WTC11 (cell line): ENCODE measurements at regions not wholly inside any gene's neighbourhood (a gene's known extent, or its start where the extent isn't known, plus 50 kb on each side); places are given as distances from the start of the nearest gene placed in this dataset.

Experiments used
- ATAC-seq: fragments of 200-7000 bp; cut with Tn5 transposase; 2 replicates; pipeline ENCODE4 v1.10.0; 2021; ENCODE audit warnings: mild to moderate bottlenecking, moderate library complexity
- CTCF ChIA-PET: fragments of 300-600 bp; sonication (Branson Sonifier 250); formaldehyde crosslinking; loops from one replicate; lab custom pipeline; 2021; ENCODE audit warnings: antibody characterized with exemption; lab: Charles Lee
- POLR2A ChIA-PET: fragments of 350-600 bp; sonication (Branson Sonifier 250); formaldehyde crosslinking; loops from one replicate; lab custom pipeline; 2021; ENCODE audit warnings: antibody characterized with exemption; lab: Charles Lee
- DNase-seq: peaks from one replicate; pipeline ENCODE4 v3.0.0; 2021; ENCODE audit warnings: low spot score
- H3K27ac Mint-ChIP-seq: 2 replicates; pipeline ENCODE4 v1.8.0; 2021; ENCODE audit warnings: mixed read lengths
- H3K27me3 Mint-ChIP-seq: 2 replicates; pipeline ENCODE4 v1.8.0; 2021; ENCODE audit warnings: low read depth, mild to moderate bottlenecking, moderate library complexity, mixed read lengths
- H3K36me3 Mint-ChIP-seq: 2 replicates; pipeline ENCODE4 v1.8.0; 2021; ENCODE audit warnings: mixed read lengths
- H3K4me1 Mint-ChIP-seq: 2 replicates; pipeline ENCODE4 v1.8.0; 2022; ENCODE audit warnings: mixed read lengths
- H3K4me3 Mint-ChIP-seq: 2 replicates; pipeline ENCODE4 v1.8.0; 2021; ENCODE audit warnings: mild to moderate bottlenecking, moderate library complexity, mixed read lengths
- H3K9me3 Mint-ChIP-seq: 2 replicates; pipeline ENCODE4 v1.8.0; 2021; ENCODE audit warnings: mixed read lengths
- CREB1 ChIP-seq: sonication (generic); formaldehyde crosslinking; IDR thresholded peaks from 2 replicates; pipeline ENCODE4 v1.8.0; 2023; ENCODE audit warnings: mild to moderate bottlenecking, missing genetic modification reagents
- IRF2 ChIP-seq: sonication (generic); formaldehyde crosslinking; IDR thresholded peaks from 2 replicates; pipeline ENCODE4 v1.8.0; 2022; ENCODE audit warnings: low read depth, missing genetic modification reagents, borderline replicate concordance
- PREB ChIP-seq: sonication (generic); formaldehyde crosslinking; IDR thresholded peaks from 2 replicates; pipeline ENCODE4 v1.8.1; 2022; ENCODE audit warnings: mild to moderate bottlenecking, missing genetic modification reagents, moderate library complexity, borderline replicate concordance
- SMAD4 ChIP-seq: sonication (generic); formaldehyde crosslinking; IDR thresholded peaks from 2 replicates; pipeline ENCODE4 v1.8.0; 2022; ENCODE audit warnings: mild to moderate bottlenecking, missing genetic modification reagents
- TEAD4 ChIP-seq: sonication (generic); formaldehyde crosslinking; IDR thresholded peaks from 2 replicates; pipeline ENCODE4 v1.8.0; 2022; ENCODE audit warnings: mild to moderate bottlenecking, missing genetic modification reagents
- ZNF138 ChIP-seq: sonication (generic); formaldehyde crosslinking; conservative IDR thresholded peaks from 2 replicates; pipeline ENCODE4 v1.8.1; 2022; ENCODE audit warnings: mild to moderate bottlenecking, moderate library complexity, missing genetic modification reagents
- ZNF396 ChIP-seq: fragments of 250-450 bp; sonication (Bioruptor Pico); IDR thresholded peaks from 2 replicates; pipeline ENCODE4 v1.8.0; 2021; ENCODE audit warnings: mild to moderate bottlenecking, moderate library complexity, borderline replicate concordance
- ZNF423 ChIP-seq: fragments of 250-450 bp; sonication (Bioruptor Pico); IDR thresholded peaks from 2 replicates; pipeline ENCODE4 v2.1.2; 2022; ENCODE audit warnings: mild to moderate bottlenecking, moderate library complexity
- TF ChIP-seq, protein P1 (sequence below): fragments of 200-600 bp; IDR thresholded peaks from 2 replicates; pipeline ENCODE4 v1.8.0; 2022; ENCODE audit warnings: antibody characterized with exemption
- TF ChIP-seq, protein P2 (sequence below): sonication (generic); formaldehyde crosslinking; IDR thresholded peaks from 2 replicates; pipeline ENCODE4 v1.8.1; 2023; ENCODE audit warnings: mild to moderate bottlenecking, missing genetic modification reagents
- TF ChIP-seq, protein P3 (sequence below): sonication (generic); formaldehyde crosslinking; IDR thresholded peaks from 2 replicates; pipeline ENCODE4 v1.8.1; 2023; ENCODE audit warnings: mild to moderate bottlenecking, moderate library complexity, missing genetic modification reagents
- TF ChIP-seq, protein P4 (sequence below): fragments of 250-450 bp; sonication (Bioruptor Pico); IDR thresholded peaks from 2 replicates; pipeline ENCODE4 v2.1.2; 2022; ENCODE audit warnings: mild to moderate bottlenecking, moderate library complexity
- TF ChIP-seq, protein P5 (sequence below): sonication (generic); formaldehyde crosslinking; IDR thresholded peaks from 2 replicates; pipeline ENCODE4 v1.8.1; 2023; ENCODE audit warnings: mild to moderate bottlenecking, missing genetic modification reagents, borderline replicate concordance

DNA sequence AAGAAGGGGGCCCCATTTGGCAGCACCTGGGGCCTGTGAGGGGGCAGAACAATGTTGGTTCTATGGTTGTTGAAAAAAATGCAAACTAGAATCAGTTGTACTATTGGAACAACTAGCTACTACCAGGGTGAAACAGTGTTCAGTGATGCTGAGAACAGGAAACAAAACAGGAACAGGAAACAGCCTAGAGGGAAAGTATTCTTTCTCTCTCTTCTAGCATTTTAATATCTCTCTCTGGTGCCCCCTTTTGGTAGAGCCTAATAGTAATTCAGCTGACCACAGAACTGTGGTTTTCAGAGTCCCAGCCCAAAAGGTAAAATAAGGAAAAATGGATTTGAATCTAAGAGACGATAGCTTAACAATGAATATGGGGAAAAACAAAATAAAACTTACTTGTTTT, 138.0 kb upstream of the KCNN2 start:
- CTCF ChIA-PET = interaction anchor here (0.6 to 1.5 kb wide), 9 partner anchors 10 to 544 kb away, joined by 3 to 5 read pairs (median 3); no protein-coding TSS in a partner anchor
- Mint-ChIP-seq H3K4me3 (no peak overlapping the region), H3K27ac (no peak overlapping the region), H3K27me3 (no peaks in the 10 kb centered on the region), H3K36me3 (no peaks in the 10 kb centered on the region), H3K9me3 (peaks cover 8% of the 10 kb centered on the region; the same call in 1 of the 2 replicates), H3K4me1 (no peaks in the 10 kb centered on the region)
- no peak for TF ChIP-seq ZNF423 (CRISPR knock-in tag)
- TF ChIP-seq, protein P1, sequence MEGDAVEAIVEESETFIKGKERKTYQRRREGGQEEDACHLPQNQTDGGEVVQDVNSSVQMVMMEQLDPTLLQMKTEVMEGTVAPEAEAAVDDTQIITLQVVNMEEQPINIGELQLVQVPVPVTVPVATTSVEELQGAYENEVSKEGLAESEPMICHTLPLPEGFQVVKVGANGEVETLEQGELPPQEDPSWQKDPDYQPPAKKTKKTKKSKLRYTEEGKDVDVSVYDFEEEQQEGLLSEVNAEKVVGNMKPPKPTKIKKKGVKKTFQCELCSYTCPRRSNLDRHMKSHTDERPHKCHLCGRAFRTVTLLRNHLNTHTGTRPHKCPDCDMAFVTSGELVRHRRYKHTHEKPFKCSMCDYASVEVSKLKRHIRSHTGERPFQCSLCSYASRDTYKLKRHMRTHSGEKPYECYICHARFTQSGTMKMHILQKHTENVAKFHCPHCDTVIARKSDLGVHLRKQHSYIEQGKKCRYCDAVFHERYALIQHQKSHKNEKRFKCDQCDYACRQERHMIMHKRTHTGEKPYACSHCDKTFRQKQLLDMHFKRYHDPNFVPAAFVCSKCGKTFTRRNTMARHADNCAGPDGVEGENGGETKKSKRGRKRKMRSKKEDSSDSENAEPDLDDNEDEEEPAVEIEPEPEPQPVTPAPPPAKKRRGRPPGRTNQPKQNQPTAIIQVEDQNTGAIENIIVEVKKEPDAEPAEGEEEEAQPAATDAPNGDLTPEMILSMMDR = peak; percentile 47; the same call in 1 of the 2 replicates
- TF ChIP-seq CREB1 (CRISPR knock-in tag) = no peak
- no peak for TF ChIP-seq SMAD4 (CRISPR knock-in tag)
- TF ChIP-seq, protein P2, sequence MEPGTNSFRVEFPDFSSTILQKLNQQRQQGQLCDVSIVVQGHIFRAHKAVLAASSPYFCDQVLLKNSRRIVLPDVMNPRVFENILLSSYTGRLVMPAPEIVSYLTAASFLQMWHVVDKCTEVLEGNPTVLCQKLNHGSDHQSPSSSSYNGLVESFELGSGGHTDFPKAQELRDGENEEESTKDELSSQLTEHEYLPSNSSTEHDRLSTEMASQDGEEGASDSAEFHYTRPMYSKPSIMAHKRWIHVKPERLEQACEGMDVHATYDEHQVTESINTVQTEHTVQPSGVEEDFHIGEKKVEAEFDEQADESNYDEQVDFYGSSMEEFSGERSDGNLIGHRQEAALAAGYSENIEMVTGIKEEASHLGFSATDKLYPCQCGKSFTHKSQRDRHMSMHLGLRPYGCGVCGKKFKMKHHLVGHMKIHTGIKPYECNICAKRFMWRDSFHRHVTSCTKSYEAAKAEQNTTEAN = no peak
- DNase-seq = no peak
- ATAC-seq = peak; percentile 77
- POLR2A ChIA-PET = no interaction called here

DNA sequence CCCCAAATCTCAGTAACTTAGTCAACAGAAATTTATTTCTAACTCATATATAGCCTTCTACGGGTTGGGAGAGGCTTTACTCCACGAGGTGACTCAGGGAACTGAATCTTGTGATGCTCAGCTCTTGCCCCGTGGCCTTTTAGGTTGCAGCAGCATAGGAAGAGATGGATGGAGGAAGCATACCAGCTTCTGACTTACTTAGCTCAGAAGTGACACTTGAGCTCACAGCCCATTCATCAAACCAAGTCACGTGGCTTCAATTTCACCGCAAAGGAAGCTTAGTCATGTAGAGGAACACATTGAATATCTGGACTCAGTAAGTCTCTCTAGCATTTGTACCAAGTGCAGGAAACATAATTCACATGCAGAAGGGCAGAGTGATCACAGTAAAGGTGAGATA, 124.1 kb upstream of the KCNN2 start:
- ChIA-PET CTCF (interaction anchor here (1.0 to 1.1 kb wide), 2 partner anchors 14 to 212 kb away, joined by 3 read pairs; no protein-coding TSS in a partner anchor), POLR2A (no interaction called here)
- no peak for TF ChIP-seq SMAD4 (CRISPR knock-in tag)
- no peak for TF ChIP-seq CREB1 (CRISPR knock-in tag)
- TF ChIP-seq, protein P3, sequence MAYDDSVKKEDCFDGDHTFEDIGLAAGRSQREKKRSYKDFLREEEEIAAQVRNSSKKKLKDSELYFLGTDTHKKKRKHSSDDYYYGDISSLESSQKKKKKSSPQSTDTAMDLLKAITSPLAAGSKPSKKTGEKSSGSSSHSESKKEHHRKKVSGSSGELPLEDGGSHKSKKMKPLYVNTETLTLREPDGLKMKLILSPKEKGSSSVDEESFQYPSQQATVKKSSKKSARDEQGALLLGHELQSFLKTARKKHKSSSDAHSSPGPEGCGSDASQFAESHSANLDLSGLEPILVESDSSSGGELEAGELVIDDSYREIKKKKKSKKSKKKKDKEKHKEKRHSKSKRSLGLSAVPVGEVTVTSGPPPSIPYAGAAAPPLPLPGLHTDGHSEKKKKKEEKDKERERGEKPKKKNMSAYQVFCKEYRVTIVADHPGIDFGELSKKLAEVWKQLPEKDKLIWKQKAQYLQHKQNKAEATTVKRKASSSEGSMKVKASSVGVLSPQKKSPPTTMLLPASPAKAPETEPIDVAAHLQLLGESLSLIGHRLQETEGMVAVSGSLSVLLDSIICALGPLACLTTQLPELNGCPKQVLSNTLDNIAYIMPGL (CRISPR knock-in tag) = no peak
- Mint-ChIP-seq H3K27me3 (no peaks in the 10 kb centered on the region), H3K4me1 (no peaks in the 10 kb centered on the region), H3K36me3 (no peaks in the 10 kb centered on the region), H3K9me3 (no peaks in the 10 kb centered on the region), H3K4me3 (no peak overlapping the region), H3K27ac (no peak overlapping the region)
- DNase-seq (no peak), ATAC-seq (no peak)

DNA sequence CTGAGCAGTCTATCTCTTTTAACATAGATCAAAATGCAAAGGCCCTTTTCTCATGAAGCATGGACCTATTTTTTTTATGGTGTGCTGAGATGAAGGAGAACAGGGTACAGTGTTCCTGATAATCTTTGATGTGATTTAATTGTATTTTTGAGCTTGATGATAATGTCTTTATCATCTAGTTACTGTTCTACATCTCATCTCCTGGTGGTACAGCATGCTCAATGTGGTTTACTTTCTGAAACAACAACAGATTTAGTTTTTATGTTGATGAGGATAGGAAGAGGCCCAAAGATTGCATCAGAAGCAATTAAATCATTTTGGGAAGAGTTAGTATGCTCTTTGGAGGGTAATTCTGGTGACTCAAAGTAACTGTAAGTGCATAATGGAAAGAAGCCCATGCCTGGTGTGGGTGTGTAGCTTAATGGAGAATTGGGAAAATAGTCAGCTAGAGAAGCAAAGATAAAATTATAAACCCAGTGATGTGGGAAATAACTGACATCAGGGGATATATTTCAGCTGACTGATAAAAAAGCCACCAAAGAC, 123.0 kb upstream of the KCNN2 start:
- POLR2A ChIA-PET = no interaction called here
- no peak for ATAC-seq
- H3K36me3 Mint-ChIP-seq = no peaks in the 10 kb centered on the region
- TF ChIP-seq, protein P4, sequence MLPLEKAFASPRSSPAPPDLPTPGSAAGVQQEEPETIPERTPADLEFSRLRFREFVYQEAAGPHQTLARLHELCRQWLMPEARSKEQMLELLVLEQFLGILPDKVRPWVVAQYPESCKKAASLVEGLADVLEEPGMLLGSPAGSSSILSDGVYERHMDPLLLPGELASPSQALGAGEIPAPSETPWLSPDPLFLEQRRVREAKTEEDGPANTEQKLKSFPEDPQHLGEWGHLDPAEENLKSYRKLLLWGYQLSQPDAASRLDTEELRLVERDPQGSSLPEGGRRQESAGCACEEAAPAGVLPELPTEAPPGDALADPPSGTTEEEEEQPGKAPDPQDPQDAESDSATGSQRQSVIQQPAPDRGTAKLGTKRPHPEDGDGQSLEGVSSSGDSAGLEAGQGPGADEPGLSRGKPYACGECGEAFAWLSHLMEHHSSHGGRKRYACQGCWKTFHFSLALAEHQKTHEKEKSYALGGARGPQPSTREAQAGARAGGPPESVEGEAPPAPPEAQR = no peak
- TF ChIP-seq, protein P5, sequence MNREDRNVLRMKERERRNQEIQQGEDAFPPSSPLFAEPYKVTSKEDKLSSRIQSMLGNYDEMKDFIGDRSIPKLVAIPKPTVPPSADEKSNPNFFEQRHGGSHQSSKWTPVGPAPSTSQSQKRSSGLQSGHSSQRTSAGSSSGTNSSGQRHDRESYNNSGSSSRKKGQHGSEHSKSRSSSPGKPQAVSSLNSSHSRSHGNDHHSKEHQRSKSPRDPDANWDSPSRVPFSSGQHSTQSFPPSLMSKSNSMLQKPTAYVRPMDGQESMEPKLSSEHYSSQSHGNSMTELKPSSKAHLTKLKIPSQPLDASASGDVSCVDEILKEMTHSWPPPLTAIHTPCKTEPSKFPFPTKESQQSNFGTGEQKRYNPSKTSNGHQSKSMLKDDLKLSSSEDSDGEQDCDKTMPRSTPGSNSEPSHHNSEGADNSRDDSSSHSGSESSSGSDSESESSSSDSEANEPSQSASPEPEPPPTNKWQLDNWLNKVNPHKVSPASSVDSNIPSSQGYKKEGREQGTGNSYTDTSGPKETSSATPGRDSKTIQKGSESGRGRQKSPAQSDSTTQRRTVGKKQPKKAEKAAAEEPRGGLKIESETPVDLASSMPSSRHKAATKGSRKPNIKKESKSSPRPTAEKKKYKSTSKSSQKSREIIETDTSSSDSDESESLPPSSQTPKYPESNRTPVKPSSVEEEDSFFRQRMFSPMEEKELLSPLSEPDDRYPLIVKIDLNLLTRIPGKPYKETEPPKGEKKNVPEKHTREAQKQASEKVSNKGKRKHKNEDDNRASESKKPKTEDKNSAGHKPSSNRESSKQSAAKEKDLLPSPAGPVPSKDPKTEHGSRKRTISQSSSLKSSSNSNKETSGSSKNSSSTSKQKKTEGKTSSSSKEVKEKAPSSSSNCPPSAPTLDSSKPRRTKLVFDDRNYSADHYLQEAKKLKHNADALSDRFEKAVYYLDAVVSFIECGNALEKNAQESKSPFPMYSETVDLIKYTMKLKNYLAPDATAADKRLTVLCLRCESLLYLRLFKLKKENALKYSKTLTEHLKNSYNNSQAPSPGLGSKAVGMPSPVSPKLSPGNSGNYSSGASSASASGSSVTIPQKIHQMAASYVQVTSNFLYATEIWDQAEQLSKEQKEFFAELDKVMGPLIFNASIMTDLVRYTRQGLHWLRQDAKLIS = no peak
- TF ChIP-seq PREB (CRISPR knock-in tag) (no peak), TEAD4 (no peak), IRF2 (CRISPR knock-in tag) (no peak), ZNF138 (CRISPR knock-in tag) (no peak), ZNF396 (CRISPR knock-in tag) (no peak)
- TF ChIP-seq, protein P1 = no peak

More for the DNA sequence above, 123.0 kb upstream of the KCNN2 start:
- no peak for DNase-seq
- H3K4me3 Mint-ChIP-seq = no peak overlapping the region
- H3K27ac Mint-ChIP-seq = no peak overlapping the region
- H3K4me1 Mint-ChIP-seq = no peaks in the 10 kb centered on the region
- no peaks in the 10 kb centered on the region for H3K9me3 Mint-ChIP-seq
- CTCF ChIA-PET = interaction anchor here (1.0 to 1.1 kb wide), 2 partner anchors 15 to 211 kb away, joined by 3 read pairs; no protein-coding TSS in a partner anchor
- no peaks in the 10 kb centered on the region for H3K27me3 Mint-ChIP-seq
